ENCODE measurements at regions not wholly inside any gene's neighbourhood (a gene's known extent, or its start where the extent isn't known, plus 50 kb on each side); places are given as distances from the start of the nearest gene placed in this dataset.
"Not testable (repeated sequence)": the region's sequence is repeated elsewhere in the genome, so short reads cannot be mapped to it uniquely, and the experiment has no call there.

DNA sequence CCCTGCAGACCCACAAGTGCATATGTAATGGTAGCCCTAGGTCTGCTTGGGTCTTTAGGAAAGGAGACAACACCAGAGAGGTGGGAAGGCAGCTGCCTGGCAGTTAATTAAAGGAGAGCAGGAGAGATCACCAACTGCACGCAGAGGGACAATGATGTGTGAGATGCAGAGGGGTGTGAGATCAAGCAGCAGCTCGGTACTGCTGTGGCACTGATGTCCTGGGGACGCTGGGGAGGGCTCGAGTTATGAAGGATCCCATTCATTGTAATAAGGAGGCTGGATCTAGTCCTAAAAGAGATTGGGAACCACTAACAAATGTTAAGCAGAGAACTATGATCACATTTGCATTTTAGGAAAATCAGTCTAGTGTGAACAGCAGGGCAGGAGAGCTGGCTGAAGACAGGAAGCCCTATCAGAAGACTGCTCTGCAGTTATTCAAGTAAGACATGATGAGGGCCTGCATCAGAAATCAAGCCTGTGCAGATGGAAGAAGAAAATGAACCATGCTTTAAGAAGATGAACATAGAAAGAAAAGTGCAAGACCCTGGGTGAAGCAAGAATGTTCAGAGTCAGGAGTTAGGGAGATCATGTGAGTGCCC lies 80.4 kb downstream of the DLEU7 start:
- Mint-ChIP-seq H3K27me3 (no peaks in the 10 kb centered on the region), H3K4me1 (peaks cover 0 to 6% (median 0%) of the 10 kb centered on the region in 3 donors), H3K9me3 (no peaks in the 10 kb centered on the region), H3K27ac (no peak overlapping the region), H3K4me3 (no peak overlapping the region), H3K36me3 (no peaks in the 10 kb centered on the region)
- Histone ChIP-seq H3K27ac (ENCODE audit: low read length) (no peak overlapping the region), H3K4me3 (ENCODE audit: control insufficient read depth in 1 of 2, extremely low read depth in 1 of 2, low read length in 1 of 2) (no peak overlapping the region), H3K9me3 (no peaks in the 10 kb centered on the region), H3K27me3 (replicated peaks in 1 of 2; ENCODE audit: control insufficient read depth in 2 of 2, extremely low read depth in 1 of 2, insufficient read depth in 2 of 2, low read length in 1 of 2) (no peaks in the 10 kb centered on the region), H3K36me3 (ENCODE audit: control insufficient read depth in 2 of 2, extremely low read depth in 1 of 2, insufficient read depth in 1 of 2, low read length in 1 of 2) (no peaks in the 10 kb centered on the region), H3K4me1 (ENCODE audit: control insufficient read depth in 1 of 2, extremely low read depth in 1 of 2, insufficient read depth in 2 of 2, low read length in 2 of 2) (no peaks in the 10 kb centered on the region)
- ChIA-PET CTCF (no interaction called here), POLR2A (no interaction called here)
- DNase-seq (no peak), ATAC-seq (replicated peaks in 1 of 4) (no peak)
- WGBS (ENCODE audit: insufficient coverage) = 86% methylated on average over 4 of the region's 4 CpGs

DNA sequence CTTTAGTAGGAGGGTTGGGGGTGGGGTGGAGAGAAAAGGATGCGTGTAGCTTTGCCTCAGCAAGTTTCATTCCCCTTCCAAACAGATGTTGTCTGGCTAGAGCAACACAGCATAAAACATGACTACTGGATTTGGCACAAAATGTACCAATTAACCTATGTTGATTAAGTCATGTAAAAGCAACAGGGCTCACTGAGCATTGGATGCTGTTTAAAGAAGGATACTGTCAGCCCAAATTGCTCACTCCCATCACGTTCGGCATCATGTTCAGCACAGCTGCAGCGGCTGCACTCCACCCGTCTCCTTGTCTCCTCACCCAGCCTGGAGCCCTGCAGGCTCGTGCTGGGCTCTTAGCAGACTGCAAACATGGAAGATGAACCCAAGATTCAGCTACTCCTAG lies 77.5 kb downstream of the DLEU7 start:
- ChIA-PET CTCF (no interaction called here), POLR2A (no interaction called here)
- Mint-ChIP-seq H3K27ac (no peak overlapping the region), H3K4me3 (no peak overlapping the region), H3K4me1 (peaks cover 0 to 6% (median 0%) of the 10 kb centered on the region in 3 donors), H3K27me3 (no peaks in the 10 kb centered on the region), H3K36me3 (no peaks in the 10 kb centered on the region), H3K9me3 (peaks cover 0 to 11% (median 0%) of the 10 kb centered on the region in 3 donors)
- ATAC-seq (replicated peaks in 1 of 4) (no peak), DNase-seq (no peak)
- Histone ChIP-seq H3K27ac (ENCODE audit: low read length) (no peak overlapping the region), H3K4me1 (ENCODE audit: control insufficient read depth in 1 of 2, extremely low read depth in 1 of 2, insufficient read depth in 2 of 2, low read length in 2 of 2) (no peaks in the 10 kb centered on the region), H3K9me3 (no peaks in the 10 kb centered on the region), H3K27me3 (replicated peaks in 1 of 2; ENCODE audit: control insufficient read depth in 2 of 2, extremely low read depth in 1 of 2, insufficient read depth in 2 of 2, low read length in 1 of 2) (no peaks in the 10 kb centered on the region), H3K4me3 (ENCODE audit: control insufficient read depth in 1 of 2, extremely low read depth in 1 of 2, low read length in 1 of 2) (no peak overlapping the region), H3K36me3 (ENCODE audit: control insufficient read depth in 2 of 2, extremely low read depth in 1 of 2, insufficient read depth in 1 of 2, low read length in 1 of 2) (no peaks in the 10 kb centered on the region)
- 90% methylated on average over 3 of the region's 6 CpGs for WGBS (ENCODE audit: insufficient coverage)

DNA sequence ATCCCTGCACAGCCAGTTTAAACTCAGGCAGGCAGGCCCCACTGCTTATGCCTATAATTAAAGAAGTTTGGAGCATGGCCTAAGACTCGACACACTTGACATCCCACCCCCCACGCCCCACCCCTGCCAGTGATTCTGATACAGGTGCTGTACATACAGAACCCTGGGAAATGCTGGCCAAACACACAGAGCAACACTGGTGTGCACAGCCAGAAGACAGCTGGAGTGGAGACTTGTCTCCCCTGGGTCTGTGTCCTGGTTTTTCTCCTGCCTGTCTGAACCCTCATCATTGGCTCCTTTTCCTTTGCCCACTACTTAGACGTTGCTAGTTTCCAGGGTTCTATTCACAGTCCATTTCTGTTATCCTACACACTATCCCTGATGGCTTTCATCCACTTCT lies 76.8 kb downstream of the DLEU7 start:
- Mint-ChIP-seq H3K27ac (no peak overlapping the region), H3K4me1 (peaks cover 0 to 6% (median 0%) of the 10 kb centered on the region in 3 donors), H3K36me3 (no peaks in the 10 kb centered on the region), H3K4me3 (no peak overlapping the region), H3K9me3 (peaks cover 0 to 11% (median 0%) of the 10 kb centered on the region in 3 donors), H3K27me3 (no peaks in the 10 kb centered on the region)
- CTCF ChIA-PET = no interaction called here
- POLR2A ChIA-PET = no interaction called here
- Histone ChIP-seq H3K27me3 (replicated peaks in 1 of 2; ENCODE audit: control insufficient read depth in 2 of 2, extremely low read depth in 1 of 2, insufficient read depth in 2 of 2, low read length in 1 of 2) (no peaks in the 10 kb centered on the region), H3K4me3 (ENCODE audit: control insufficient read depth in 1 of 2, extremely low read depth in 1 of 2, low read length in 1 of 2) (no peak overlapping the region), H3K9me3 (no peaks in the 10 kb centered on the region), H3K36me3 (ENCODE audit: control insufficient read depth in 2 of 2, extremely low read depth in 1 of 2, insufficient read depth in 1 of 2, low read length in 1 of 2) (no peaks in the 10 kb centered on the region), H3K4me1 (ENCODE audit: control insufficient read depth in 1 of 2, extremely low read depth in 1 of 2, insufficient read depth in 2 of 2, low read length in 2 of 2) (no peaks in the 10 kb centered on the region), H3K27ac (ENCODE audit: low read length) (no peak overlapping the region)
- DNase-seq (no peak), ATAC-seq (replicated peaks in 1 of 4) (no peak)
- WGBS (ENCODE audit: insufficient coverage) = 78% methylated on average over 2 of the region's 3 CpGs

DNA sequence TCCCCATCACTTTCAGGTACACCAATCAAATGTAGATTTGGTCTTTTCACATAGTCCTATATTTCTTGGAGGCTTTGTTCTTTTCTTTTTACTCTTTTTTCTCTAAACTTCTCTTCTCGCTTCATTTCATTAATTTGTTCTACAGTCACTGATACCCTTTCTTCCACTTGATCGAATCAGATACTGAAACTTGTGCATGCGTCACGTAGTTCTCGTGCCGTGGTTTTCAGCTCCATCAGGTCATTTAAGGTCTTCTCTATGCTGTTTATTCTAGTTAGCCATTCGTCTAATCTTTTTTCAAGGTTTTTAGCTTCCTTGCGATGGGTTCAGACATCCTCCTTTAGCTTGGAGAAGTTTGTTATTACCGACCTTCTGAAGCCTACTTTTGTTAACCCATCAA lies 70.6 kb downstream of the DLEU7 start:
- WGBS (ENCODE audit: insufficient coverage) = 100% methylated on average over 5 of the region's 9 CpGs
- ATAC-seq (replicated peaks in 1 of 4); H3K36me3 Mint-ChIP-seq; H3K9me3 ChIP-seq; H3K36me3 ChIP-seq (ENCODE audit: control insufficient read depth in 2 of 2, extremely low read depth in 1 of 2, insufficient read depth in 1 of 2, low read length in 1 of 2); H3K4me3 Mint-ChIP-seq; H3K4me1 ChIP-seq (ENCODE audit: control insufficient read depth in 1 of 2, extremely low read depth in 1 of 2, insufficient read depth in 2 of 2, low read length in 2 of 2); H3K27me3 ChIP-seq (replicated peaks in 1 of 2; ENCODE audit: control insufficient read depth in 2 of 2, extremely low read depth in 1 of 2, insufficient read depth in 2 of 2, low read length in 1 of 2); H3K4me3 ChIP-seq (ENCODE audit: control insufficient read depth in 1 of 2, extremely low read depth in 1 of 2, low read length in 1 of 2); POLR2A ChIA-PET; H3K27ac Mint-ChIP-seq; DNase-seq; H3K4me1 Mint-ChIP-seq; CTCF ChIA-PET; H3K27ac ChIP-seq (ENCODE audit: low read length): not testable (repeated sequence)
- H3K9me3 Mint-ChIP-seq = peaks cover 9 to 25% (median 20%) of the 10 kb centered on the region in 3 donors
- peaks cover 7 to 13% of the 10 kb centered on the region in 2 donors for H3K27me3 Mint-ChIP-seq

Measured in T-cell (primary cell).